Mesothelial cell of epicardium (in vitro differentiated cells): ENCODE measurements at regions not wholly inside any gene's neighbourhood (a gene's known extent, or its start where the extent isn't known, plus 50 kb on each side); places are given as distances from the start of the nearest gene placed in this dataset.
A peak's percentile ranks its signal among the peaks of the same experiment; 100 is the strongest.

Experiments used
- DNase-seq, 2 experiments: peaks; one replicate each; pipeline ENCODE4 v3.0.0; 2021; ENCODE audit warnings: low spot score in 2 of 2; ENCODE audit not compliant: unreplicated experiment in 2 of 2
- H3K27ac Mint-ChIP-seq: 2 replicates; pipeline ENCODE4 v1.8.0; 2021; ENCODE audit warnings: mixed read lengths
- H3K27me3 Mint-ChIP-seq: 2 replicates; pipeline ENCODE4 v1.8.0; 2021; ENCODE audit warnings: low read depth, mixed read lengths
- H3K36me3 Mint-ChIP-seq: 2 replicates; pipeline ENCODE4 v1.8.0; 2021; ENCODE audit warnings: mixed read lengths
- H3K4me1 Mint-ChIP-seq: 2 replicates; pipeline ENCODE4 v1.8.0; 2021; ENCODE audit warnings: mixed read lengths
- H3K4me3 Mint-ChIP-seq: 2 replicates; pipeline ENCODE4 v1.8.0; 2021; ENCODE audit warnings: mild to moderate bottlenecking, moderate library complexity, mixed read lengths
- H3K9me3 Mint-ChIP-seq: 2 replicates; pipeline ENCODE4 v1.8.0; 2021; ENCODE audit warnings: mixed read lengths
- TF ChIP-seq, protein P1 (sequence below): fragments of 200-600 bp; sonication (generic); IDR thresholded peaks from one replicate; pipeline ENCODE4 v1.5.0; 2021; ENCODE audit warnings: antibody characterized with exemption; ENCODE audit not compliant: unreplicated experiment

GRCh38 chr9:22206833-22207232, 197.7 kb upstream of the CDKN2B start:
- no peaks in the 10 kb centered on the region for H3K36me3 Mint-ChIP-seq

GRCh38 chr9:22208846-22209585, 199.9 kb upstream of the CDKN2B start:
- TF ChIP-seq, protein P1, sequence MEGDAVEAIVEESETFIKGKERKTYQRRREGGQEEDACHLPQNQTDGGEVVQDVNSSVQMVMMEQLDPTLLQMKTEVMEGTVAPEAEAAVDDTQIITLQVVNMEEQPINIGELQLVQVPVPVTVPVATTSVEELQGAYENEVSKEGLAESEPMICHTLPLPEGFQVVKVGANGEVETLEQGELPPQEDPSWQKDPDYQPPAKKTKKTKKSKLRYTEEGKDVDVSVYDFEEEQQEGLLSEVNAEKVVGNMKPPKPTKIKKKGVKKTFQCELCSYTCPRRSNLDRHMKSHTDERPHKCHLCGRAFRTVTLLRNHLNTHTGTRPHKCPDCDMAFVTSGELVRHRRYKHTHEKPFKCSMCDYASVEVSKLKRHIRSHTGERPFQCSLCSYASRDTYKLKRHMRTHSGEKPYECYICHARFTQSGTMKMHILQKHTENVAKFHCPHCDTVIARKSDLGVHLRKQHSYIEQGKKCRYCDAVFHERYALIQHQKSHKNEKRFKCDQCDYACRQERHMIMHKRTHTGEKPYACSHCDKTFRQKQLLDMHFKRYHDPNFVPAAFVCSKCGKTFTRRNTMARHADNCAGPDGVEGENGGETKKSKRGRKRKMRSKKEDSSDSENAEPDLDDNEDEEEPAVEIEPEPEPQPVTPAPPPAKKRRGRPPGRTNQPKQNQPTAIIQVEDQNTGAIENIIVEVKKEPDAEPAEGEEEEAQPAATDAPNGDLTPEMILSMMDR = no peak
- Mint-ChIP-seq H3K4me3 (no peak overlapping the region), H3K4me1 (peaks cover 23% of the 10 kb centered on the region), H3K36me3 (no peaks in the 10 kb centered on the region), H3K9me3 (no peaks in the 10 kb centered on the region), H3K27ac (no peak overlapping the region), H3K27me3 (no peaks in the 10 kb centered on the region)
- no peak for DNase-seq

More at GRCh38 chr9:22206833-22207232, 197.7 kb upstream of the CDKN2B start:
- no peak overlapping the region for H3K27ac Mint-ChIP-seq
- H3K4me3 Mint-ChIP-seq = no peak overlapping the region
- H3K9me3 Mint-ChIP-seq = no peaks in the 10 kb centered on the region
- H3K4me1 Mint-ChIP-seq = peaks cover 20% of the 10 kb centered on the region
- H3K27me3 Mint-ChIP-seq = no peaks in the 10 kb centered on the region
- DNase-seq = no peak
- TF ChIP-seq, protein P1 = no peak

DNA sequence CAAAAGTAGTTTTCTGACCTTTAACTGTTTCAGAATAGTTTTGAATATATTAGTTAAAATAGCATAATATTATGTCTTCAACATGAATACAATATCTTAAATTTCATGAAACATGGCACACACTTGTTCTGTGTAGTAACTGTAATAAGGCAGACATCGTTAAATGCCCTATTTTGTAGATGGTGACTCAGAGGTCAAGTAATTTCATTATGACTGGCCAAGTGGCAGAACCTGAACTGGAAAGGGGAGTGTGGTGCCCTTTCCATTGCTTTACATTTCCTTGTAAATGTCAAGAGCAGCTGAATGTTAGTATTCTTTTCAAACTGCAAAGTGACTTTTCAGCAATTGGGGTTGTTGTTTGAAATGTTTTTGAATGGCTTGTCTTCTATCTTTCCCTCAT, 201.2 kb upstream of the CDKN2B start:
- TF ChIP-seq, protein P1 = no peak
- Mint-ChIP-seq H3K27me3 (no peaks in the 10 kb centered on the region), H3K4me1 (peaks cover 35% of the 10 kb centered on the region), H3K36me3 (no peaks in the 10 kb centered on the region), H3K4me3 (no peak overlapping the region), H3K9me3 (no peaks in the 10 kb centered on the region), H3K27ac (no peak overlapping the region)
- no peak for DNase-seq

GRCh38 chr9:22210936-22211335, 201.8 kb upstream of the CDKN2B start:
- Mint-ChIP-seq H3K9me3 (no peaks in the 10 kb centered on the region), H3K36me3 (no peaks in the 10 kb centered on the region), H3K4me3 (no peak overlapping the region), H3K4me1 (peaks cover 41% of the 10 kb centered on the region), H3K27ac (peak overlapping the region; percentile 40), H3K27me3 (no peaks in the 10 kb centered on the region)
- TF ChIP-seq, protein P1 = no peak
- no peak for DNase-seq

- Mint-ChIP-seq H3K9me3 (no peaks in the 10 kb centered on the region), H3K36me3 (no peaks in the 10 kb centered on the region), H3K4me3 (no peak overlapping the region), H3K27me3 (peaks cover 7% of the 10 kb centered on the region), H3K4me1 (peaks cover 44% of the 10 kb centered on the region), H3K27ac (peak overlapping the region; percentile 8)
- DNase-seq = no peak
- TF ChIP-seq, protein P1 = no peak
Observed at GRCh38 chr9:22211588-22212360, 202.7 kb upstream of the CDKN2B start.
